ENCODE measurements at regions not wholly inside any gene's neighbourhood (a gene's known extent, or its start where the extent isn't known, plus 50 kb on each side); places are given as distances from the start of the nearest gene placed in this dataset.

GRCh38 chr18:30746224-30746623 lies 296.3 kb downstream of the DSC3 start:
- Mint-ChIP-seq H3K9me3 (peaks cover 3% of the 10 kb centered on the region), H3K27ac (no peak overlapping the region), H3K4me3 (no peak overlapping the region), H3K4me1 (ENCODE audit: low read depth) (no peaks in the 10 kb centered on the region), H3K27me3 (ENCODE audit: insufficient read depth) (no peaks in the 10 kb centered on the region), H3K36me3 (ENCODE audit: low read depth) (no peaks in the 10 kb centered on the region)
- intact Hi-C loops (cut with micrococcal nuclease) = no loop called here
- DNase-seq (ENCODE audit: low spot score) = no peak

- intact Hi-C loops (cut with micrococcal nuclease) = no loop called here
- Mint-ChIP-seq H3K4me1 (ENCODE audit: low read depth) (no peaks in the 10 kb centered on the region), H3K36me3 (ENCODE audit: low read depth) (no peaks in the 10 kb centered on the region), H3K9me3 (peaks cover 3% of the 10 kb centered on the region), H3K27me3 (ENCODE audit: insufficient read depth) (no peaks in the 10 kb centered on the region), H3K27ac (no peak overlapping the region), H3K4me3 (no peak overlapping the region)
- no peak for DNase-seq (ENCODE audit: low spot score)
Measured at GRCh38 chr18:30743033-30743432, 299.5 kb downstream of the DSC3 start.

GRCh38 chr18:30730915-30731314 lies 311.6 kb downstream of the DSC3 start:
- Mint-ChIP-seq H3K36me3 (ENCODE audit: low read depth) (no peaks in the 10 kb centered on the region), H3K27me3 (ENCODE audit: insufficient read depth) (no peaks in the 10 kb centered on the region), H3K4me1 (ENCODE audit: low read depth) (no peaks in the 10 kb centered on the region), H3K9me3 (peaks cover 9% of the 10 kb centered on the region), H3K27ac (no peak overlapping the region), H3K4me3 (no peak overlapping the region)
- no peak for DNase-seq (ENCODE audit: low spot score)
- intact Hi-C loops (cut with micrococcal nuclease) = no loop called here

GRCh38 chr18:30727849-30728248 lies 314.7 kb downstream of the DSC3 start:
- DNase-seq (ENCODE audit: low spot score) = no peak
- intact Hi-C loops (cut with micrococcal nuclease) = no loop called here
- Mint-ChIP-seq H3K27ac (no peak overlapping the region), H3K27me3 (ENCODE audit: insufficient read depth) (no peaks in the 10 kb centered on the region), H3K4me1 (ENCODE audit: low read depth) (no peaks in the 10 kb centered on the region), H3K4me3 (no peak overlapping the region), H3K36me3 (ENCODE audit: low read depth) (no peaks in the 10 kb centered on the region), H3K9me3 (peaks cover 4% of the 10 kb centered on the region)

- no peaks in the 10 kb centered on the region for H3K4me1 Mint-ChIP-seq (ENCODE audit: low read depth)
- no peak overlapping the region for H3K4me3 Mint-ChIP-seq
- H3K27ac Mint-ChIP-seq = no peak overlapping the region
- no peaks in the 10 kb centered on the region for H3K36me3 Mint-ChIP-seq (ENCODE audit: low read depth)
- no peaks in the 10 kb centered on the region for H3K27me3 Mint-ChIP-seq (ENCODE audit: insufficient read depth)
- DNase-seq (ENCODE audit: low spot score) = no peak
- no peaks in the 10 kb centered on the region for H3K9me3 Mint-ChIP-seq
- intact Hi-C loops (cut with micrococcal nuclease) = no loop called here
Measured at GRCh38 chr18:30713299-30713698, 329.2 kb downstream of the DSC3 start.

- intact Hi-C loops (cut with micrococcal nuclease) = no loop called here
- no peak for DNase-seq (ENCODE audit: low spot score)
- Mint-ChIP-seq H3K27ac (no peak overlapping the region), H3K27me3 (ENCODE audit: insufficient read depth) (no peaks in the 10 kb centered on the region), H3K36me3 (ENCODE audit: low read depth) (no peaks in the 10 kb centered on the region), H3K4me3 (no peak overlapping the region), H3K9me3 (no peaks in the 10 kb centered on the region), H3K4me1 (ENCODE audit: low read depth) (no peaks in the 10 kb centered on the region)
Measured at GRCh38 chr18:30712383-30712782, 330.2 kb downstream of the DSC3 start.

GRCh38 chr18:30709595-30709994 lies 332.9 kb downstream of the DSC3 start:
- Mint-ChIP-seq H3K27me3 (ENCODE audit: insufficient read depth) (no peaks in the 10 kb centered on the region), H3K4me3 (no peak overlapping the region), H3K27ac (no peak overlapping the region), H3K36me3 (ENCODE audit: low read depth) (no peaks in the 10 kb centered on the region), H3K4me1 (ENCODE audit: low read depth) (no peaks in the 10 kb centered on the region), H3K9me3 (no peaks in the 10 kb centered on the region)
- no peak for DNase-seq (ENCODE audit: low spot score)
- intact Hi-C loops (cut with micrococcal nuclease) = no loop called here

GRCh38 chr18:30705943-30706342 lies 336.6 kb downstream of the DSC3 start:
- intact Hi-C loops (cut with micrococcal nuclease) = no loop called here
- no peak overlapping the region for H3K4me3 Mint-ChIP-seq
- DNase-seq (ENCODE audit: low spot score) = no peak
- H3K27ac Mint-ChIP-seq = no peak overlapping the region
- H3K4me1 Mint-ChIP-seq (ENCODE audit: low read depth) = no peaks in the 10 kb centered on the region
- H3K27me3 Mint-ChIP-seq (ENCODE audit: insufficient read depth) = no peaks in the 10 kb centered on the region
- no peaks in the 10 kb centered on the region for H3K36me3 Mint-ChIP-seq (ENCODE audit: low read depth)
- no peaks in the 10 kb centered on the region for H3K9me3 Mint-ChIP-seq

- Mint-ChIP-seq H3K4me3 (no peak overlapping the region), H3K4me1 (ENCODE audit: low read depth) (no peaks in the 10 kb centered on the region), H3K9me3 (no peaks in the 10 kb centered on the region), H3K27me3 (ENCODE audit: insufficient read depth) (no peaks in the 10 kb centered on the region), H3K27ac (no peak overlapping the region), H3K36me3 (ENCODE audit: low read depth) (no peaks in the 10 kb centered on the region)
- intact Hi-C loops (cut with micrococcal nuclease) = no loop called here
- no peak for DNase-seq (ENCODE audit: low spot score)
Measured at GRCh38 chr18:30698571-30698970, 344.0 kb downstream of the DSC3 start.

- Mint-ChIP-seq H3K27me3 (ENCODE audit: insufficient read depth) (no peaks in the 10 kb centered on the region), H3K9me3 (no peaks in the 10 kb centered on the region), H3K4me3 (no peak overlapping the region), H3K27ac (no peak overlapping the region), H3K36me3 (ENCODE audit: low read depth) (no peaks in the 10 kb centered on the region), H3K4me1 (ENCODE audit: low read depth) (no peaks in the 10 kb centered on the region)
- no peak for DNase-seq (ENCODE audit: low spot score)
- intact Hi-C loops (cut with micrococcal nuclease) = no loop called here
Measured at GRCh38 chr18:30696201-30696600, 346.3 kb downstream of the DSC3 start.

- no peaks in the 10 kb centered on the region for H3K4me1 Mint-ChIP-seq (ENCODE audit: low read depth)
- H3K36me3 Mint-ChIP-seq (ENCODE audit: low read depth) = no peaks in the 10 kb centered on the region
- no peaks in the 10 kb centered on the region for H3K9me3 Mint-ChIP-seq
- H3K27ac Mint-ChIP-seq = no peak overlapping the region
- no peaks in the 10 kb centered on the region for H3K27me3 Mint-ChIP-seq (ENCODE audit: insufficient read depth)
- no peak overlapping the region for H3K4me3 Mint-ChIP-seq
- no peak for DNase-seq (ENCODE audit: low spot score)
- intact Hi-C loops (cut with micrococcal nuclease) = no loop called here
Measured at GRCh38 chr18:30694773-30695172, 347.8 kb downstream of the DSC3 start.

GRCh38 chr18:30689216-30689615 lies 353.3 kb downstream of the DSC3 start:
- no peak for DNase-seq (ENCODE audit: low spot score)
- intact Hi-C loops (cut with micrococcal nuclease) = no loop called here
- no peak overlapping the region for H3K4me3 Mint-ChIP-seq
- H3K9me3 Mint-ChIP-seq = peaks cover 7% of the 10 kb centered on the region
- no peaks in the 10 kb centered on the region for H3K27me3 Mint-ChIP-seq (ENCODE audit: insufficient read depth)
- no peaks in the 10 kb centered on the region for H3K36me3 Mint-ChIP-seq (ENCODE audit: low read depth)
- no peaks in the 10 kb centered on the region for H3K4me1 Mint-ChIP-seq (ENCODE audit: low read depth)
- H3K27ac Mint-ChIP-seq = no peak overlapping the region

GRCh38 chr18:30687501-30687900 lies 355.0 kb downstream of the DSC3 start:
- no peaks in the 10 kb centered on the region for H3K36me3 Mint-ChIP-seq (ENCODE audit: low read depth)
- DNase-seq (ENCODE audit: low spot score) = no peak
- H3K27ac Mint-ChIP-seq = no peak overlapping the region
- no peaks in the 10 kb centered on the region for H3K27me3 Mint-ChIP-seq (ENCODE audit: insufficient read depth)
- H3K9me3 Mint-ChIP-seq = peaks cover 7% of the 10 kb centered on the region
- intact Hi-C loops (cut with micrococcal nuclease) = no loop called here
- H3K4me3 Mint-ChIP-seq = no peak overlapping the region
- H3K4me1 Mint-ChIP-seq (ENCODE audit: low read depth) = no peaks in the 10 kb centered on the region

- Mint-ChIP-seq H3K4me1 (ENCODE audit: low read depth) (no peaks in the 10 kb centered on the region), H3K9me3 (peaks cover 7% of the 10 kb centered on the region), H3K4me3 (no peak overlapping the region), H3K36me3 (ENCODE audit: low read depth) (no peaks in the 10 kb centered on the region), H3K27me3 (ENCODE audit: insufficient read depth) (no peaks in the 10 kb centered on the region), H3K27ac (no peak overlapping the region)
- intact Hi-C loops (cut with micrococcal nuclease) = no loop called here
- no peak for DNase-seq (ENCODE audit: low spot score)
Measured at GRCh38 chr18:30684825-30685481, 357.6 kb downstream of the DSC3 start.
